Ramos (cell line): ENCODE measurements at regions not wholly inside any gene's neighbourhood (a gene's known extent, or its start where the extent isn't known, plus 50 kb on each side); places are given as distances from the start of the nearest gene placed in this dataset.
"Not testable (repeated sequence)": the region's sequence is repeated elsewhere in the genome, so short reads cannot be mapped to it uniquely, and the experiment has no call there.

Experiments used
- in situ Hi-C: fragments of 300-500 bp; cut with MboI; formaldehyde crosslinking; loops from one replicate; pipeline ENCODE4 v1.14.3; 2022; ENCODE audit warnings: low sequenced_read_pairs; ENCODE audit not compliant: unreplicated experiment

DNA sequence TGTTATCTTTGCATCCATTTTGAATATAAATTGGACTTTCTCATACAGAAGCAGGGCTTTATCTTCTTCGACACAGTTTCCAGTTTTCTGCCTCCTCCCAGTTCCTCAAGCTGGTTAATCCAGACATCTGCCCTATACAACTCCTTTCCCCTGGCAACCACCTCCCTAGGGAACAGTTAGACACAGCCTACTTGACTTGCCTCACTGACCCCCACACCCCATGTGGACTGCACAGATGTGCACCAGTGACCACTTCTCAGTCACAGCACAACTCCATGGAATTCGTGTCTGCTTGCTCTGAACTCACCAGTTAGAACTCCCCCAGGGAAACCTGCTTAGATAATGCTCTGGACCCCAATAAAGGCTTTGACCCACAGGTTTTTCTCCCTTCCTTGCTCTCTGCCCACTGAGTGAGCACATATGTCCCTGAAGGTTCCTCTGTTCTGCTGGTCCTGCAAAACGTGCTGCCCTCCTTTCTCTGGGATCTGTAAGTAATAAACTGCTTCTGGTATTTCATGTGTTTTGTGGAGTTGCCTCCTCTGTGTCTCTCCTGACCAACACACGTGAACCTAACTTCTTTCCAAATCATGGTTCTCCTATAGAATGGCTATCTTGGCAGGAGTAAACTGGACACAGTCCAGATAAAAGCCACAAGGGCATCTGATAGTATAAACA, 351.2 kb downstream of the CD83 start:
- in situ Hi-C loops = no loop called here

DNA sequence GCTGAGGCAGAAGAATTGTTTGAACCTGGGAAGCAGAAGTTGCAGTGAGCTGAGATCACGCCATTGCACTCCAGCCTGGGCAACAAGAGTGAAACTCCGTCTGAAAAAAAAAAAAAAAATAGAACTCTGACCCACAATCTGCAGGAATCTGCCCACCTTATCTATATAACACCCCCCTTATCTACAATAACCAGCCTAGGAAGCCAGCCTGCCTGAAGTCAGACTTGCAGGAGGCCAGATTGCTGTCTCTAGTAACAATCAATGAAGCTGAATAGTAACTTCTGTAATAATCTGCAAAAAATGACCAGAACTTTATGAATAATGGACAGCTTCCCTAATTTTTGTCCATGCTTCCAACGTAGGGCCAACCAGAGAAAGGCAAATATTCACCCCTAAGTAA, 352.5 kb downstream of the CD83 start:
- in situ Hi-C loops = no loop called here

DNA sequence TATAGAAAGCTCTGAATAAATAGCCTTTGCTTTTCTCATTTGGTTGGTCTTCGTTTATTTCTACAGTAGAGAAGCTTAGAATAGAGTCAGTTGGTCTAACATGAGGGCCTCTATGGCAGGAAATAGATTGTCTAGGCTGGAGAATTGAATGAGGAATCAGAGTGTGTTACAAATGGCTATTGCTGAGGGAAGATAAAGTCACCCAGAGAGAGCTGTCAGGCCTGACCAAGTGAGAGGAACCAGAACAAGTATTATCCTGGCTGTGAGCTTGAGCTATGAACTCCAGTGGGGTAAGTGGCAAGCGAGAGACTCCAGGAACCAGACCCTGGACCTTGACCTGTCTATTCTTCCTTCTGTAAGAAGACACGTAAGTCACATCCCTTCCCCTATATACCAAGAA, 353.1 kb downstream of the CD83 start:
- in situ Hi-C loops = no loop called here

DNA sequence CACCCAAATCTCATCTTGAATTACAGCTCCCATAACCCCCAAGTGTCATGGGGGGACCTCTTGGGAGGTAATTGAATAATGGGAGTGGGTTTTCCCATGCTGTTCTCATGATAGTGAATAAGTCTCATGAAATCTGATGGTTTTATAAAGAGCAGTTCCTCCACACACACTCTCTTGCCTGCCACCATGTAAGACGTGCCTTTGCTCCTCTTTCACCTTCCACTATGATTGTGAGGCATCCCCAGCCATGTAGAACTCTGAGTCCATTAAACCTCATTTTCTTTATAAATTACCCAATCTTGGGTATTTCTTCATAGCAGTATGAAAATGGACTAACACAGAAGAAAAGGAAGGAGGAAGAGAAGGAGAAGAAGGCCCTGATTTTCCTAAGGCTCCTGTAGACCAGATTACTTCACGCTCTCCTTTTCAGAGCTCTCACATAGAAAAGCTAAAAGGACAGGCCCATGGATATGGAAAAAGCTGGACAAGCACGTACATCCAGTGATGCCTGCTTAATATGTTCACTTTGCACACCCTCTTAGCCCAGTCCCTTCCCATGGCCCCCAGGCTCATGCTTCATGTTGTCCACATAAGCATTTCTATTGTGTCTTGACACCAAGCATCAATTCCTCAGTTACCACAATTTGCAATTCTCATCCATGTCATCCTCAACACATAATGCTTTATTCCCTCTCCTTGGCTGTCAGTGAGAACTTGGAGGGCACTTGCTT, 354.8 kb downstream of the CD83 start:
- in situ Hi-C loops = no loop called here

DNA sequence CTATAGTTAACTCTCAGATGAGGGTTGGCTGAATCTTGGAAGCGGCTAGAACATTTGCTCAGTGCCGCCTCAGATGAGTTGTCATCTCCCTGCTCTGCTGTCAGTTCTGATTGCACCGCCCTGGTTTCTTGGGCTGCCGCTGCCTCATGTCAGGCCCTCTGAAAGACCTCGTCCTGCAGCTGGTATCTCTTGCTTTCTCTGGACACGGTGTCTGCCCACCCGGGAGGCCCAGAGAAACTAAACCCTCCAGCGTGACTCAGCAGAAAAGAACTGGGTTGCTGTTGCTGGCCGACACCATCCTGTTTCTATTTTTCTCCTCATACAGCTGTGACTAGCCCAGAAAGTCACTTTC, 355.4 kb downstream of the CD83 start:
- in situ Hi-C loops = no loop called here

DNA sequence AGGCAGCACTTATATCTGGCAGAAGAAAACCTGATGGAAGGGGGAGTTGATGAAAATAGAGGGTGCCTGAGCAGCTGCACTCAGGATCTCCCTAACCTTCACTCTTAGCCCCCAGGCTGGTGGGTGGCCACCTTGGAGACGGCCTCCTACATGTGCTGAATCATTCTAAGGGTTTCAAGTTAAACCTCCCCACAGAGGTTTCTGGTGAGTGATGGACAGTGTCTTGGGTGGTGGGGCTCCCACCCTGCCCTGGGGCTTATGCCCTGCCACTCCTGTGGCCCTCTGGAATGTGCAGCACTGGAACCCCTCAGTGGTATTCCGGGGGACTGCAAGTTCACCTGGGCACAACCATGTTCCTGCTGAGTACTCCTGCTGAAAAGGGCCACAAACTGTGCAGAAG, 357.2 kb downstream of the CD83 start:
- in situ Hi-C loops = no loop called here

DNA sequence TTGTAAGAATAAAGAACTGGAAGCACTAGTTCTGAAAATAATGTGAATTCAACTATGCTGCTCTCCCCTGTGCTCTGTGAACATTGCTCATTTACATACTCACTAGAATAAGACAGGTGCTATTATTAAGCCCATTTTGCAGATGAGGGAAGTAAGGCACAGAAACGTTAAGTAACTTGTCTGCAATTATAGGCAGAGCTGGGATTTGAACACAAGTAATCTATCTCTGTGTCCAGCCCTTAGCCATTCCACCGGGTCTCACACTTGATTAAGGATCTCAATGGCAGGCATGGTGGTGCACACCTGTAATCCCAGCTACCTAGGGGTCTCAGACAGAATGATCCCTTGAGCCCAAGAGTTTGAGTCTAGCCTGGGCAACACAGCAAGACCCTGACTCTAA, 357.7 kb downstream of the CD83 start:
- in situ Hi-C loops = no loop called here

DNA sequence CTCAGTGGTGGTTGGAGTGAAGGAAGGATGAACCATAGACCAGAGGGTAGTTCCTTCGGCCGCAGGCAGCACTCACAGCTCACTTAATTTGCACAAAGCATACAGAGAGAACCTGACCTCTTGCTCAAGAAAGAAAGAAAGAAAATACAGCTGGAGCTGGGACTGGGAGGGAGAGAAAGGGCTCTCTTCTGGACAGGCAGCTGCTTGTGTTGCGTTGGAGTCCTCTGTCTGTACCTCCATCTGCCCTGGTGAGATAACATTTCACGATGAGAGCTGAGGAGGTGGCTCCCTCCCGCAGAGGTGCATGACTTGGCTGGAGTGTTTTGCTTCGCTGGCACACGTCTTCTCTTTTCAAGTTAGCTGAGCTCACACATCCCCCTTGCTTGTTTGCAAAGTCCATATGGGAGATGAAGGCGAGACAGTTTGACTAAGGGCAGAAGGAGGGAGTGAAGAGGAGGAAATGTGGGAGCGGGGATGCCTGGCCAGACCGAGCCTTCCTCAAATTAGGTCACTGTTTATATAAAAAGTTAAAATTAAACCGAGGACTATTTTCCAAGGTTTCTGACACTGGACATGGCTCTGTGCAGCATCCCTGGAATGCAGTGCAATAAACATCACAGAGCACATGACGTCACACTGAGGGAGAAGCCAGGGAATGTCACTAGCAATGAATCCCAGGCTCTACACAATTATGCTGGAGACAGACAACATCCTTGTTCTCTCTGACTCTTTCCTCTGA, 359.4 kb downstream of the CD83 start:
- in situ Hi-C loops = no loop called here

DNA sequence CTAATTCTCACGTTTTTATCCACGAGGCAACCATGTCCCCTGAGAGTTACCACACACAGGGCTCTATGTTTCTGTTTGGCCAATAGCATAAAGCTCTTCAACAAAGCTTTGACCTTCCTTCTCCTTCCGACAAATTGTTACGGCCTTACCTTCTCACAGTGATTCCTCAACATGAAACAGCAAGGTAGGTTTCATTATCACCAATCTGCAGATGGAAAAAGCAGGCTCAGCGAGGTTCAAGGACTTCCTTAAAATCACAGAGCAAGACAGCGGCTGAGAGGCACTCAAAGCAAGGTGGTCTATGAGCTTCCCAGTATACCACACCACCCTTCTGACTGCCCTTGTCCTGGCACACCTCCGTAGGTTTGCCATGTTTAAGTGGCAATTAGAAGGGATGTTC, 360.0 kb downstream of the CD83 start:
- in situ Hi-C loops = no loop called here

DNA sequence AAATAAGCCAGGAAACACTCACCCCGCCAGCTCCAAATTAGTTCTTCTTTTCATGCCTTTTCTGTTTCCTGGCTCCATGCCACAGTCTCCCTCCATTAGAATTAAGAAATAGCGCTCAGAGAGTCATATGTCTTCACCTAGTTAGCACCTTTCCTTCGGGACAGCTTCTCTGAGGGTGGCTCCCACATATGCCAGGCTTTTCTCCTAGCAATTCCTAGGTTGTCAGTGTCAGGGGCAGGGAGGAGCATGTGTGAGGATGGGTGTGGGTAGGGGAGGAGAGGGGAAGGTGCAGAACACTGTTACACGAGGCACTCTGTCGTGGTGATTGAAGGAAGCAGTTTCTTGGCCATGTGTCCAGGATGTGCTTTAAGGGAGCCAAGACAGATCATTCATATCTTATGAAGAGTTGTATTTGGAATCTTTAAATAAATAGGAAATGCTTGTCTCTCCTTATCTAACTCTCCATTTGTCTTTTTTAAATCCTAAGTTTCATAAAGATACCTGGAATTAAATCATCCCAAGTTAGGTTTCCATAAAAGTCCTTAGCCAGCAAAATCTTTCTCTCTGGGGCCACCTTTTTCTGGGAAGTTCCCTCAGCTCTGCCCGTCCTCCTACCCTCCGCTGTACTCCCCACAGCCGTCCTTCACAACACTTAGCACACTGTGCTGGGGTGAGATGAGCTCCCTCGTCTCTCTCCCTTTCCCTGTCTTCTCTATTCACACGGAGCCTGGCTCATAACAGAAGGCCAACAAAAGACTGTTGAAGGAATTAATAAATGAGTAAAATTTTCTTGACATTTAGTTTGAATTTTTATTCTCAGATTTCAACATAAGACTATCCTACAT, 361.0 kb downstream of the CD83 start:
- in situ Hi-C loops = no loop called here

DNA sequence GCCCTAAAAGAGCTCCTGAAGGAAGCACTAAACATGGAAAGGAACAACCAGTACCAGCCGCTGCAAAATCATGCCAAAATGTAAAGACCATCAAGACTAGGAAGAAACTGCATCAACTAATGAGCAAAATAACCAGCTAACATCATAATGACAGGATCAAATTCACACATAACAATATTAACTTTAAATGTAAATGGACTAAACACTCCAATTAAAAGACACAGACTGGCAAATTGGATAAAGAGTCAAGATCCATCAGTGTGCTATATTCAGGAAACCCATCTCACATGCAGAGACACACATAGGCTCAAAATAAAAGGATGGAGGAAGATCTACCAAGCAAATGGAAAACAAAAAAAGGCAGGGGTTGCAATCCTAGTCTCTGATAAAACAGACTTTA, 364.4 kb downstream of the CD83 start:
- in situ Hi-C loops = not testable (repeated sequence)

DNA sequence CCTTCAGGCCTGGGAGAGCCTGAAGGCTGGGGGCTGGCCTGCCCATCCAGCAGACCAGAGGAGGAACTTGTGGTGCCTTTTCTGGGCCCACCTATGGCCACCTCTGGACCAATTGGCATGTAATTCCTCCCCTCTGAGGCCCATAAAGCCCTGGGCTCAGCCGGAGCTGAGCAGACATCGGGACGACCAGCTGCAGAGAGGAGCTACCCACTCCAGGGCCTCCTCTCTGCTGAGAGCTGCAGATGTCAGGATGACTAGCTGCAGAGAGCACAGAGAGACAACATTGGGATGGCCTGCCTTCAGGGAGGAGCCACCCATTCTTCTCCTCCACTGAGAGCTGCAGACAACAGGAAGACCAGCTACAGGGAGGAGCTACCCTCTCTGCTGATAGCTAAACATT, 370.1 kb downstream of the CD83 start:
- in situ Hi-C loops = no loop called here

DNA sequence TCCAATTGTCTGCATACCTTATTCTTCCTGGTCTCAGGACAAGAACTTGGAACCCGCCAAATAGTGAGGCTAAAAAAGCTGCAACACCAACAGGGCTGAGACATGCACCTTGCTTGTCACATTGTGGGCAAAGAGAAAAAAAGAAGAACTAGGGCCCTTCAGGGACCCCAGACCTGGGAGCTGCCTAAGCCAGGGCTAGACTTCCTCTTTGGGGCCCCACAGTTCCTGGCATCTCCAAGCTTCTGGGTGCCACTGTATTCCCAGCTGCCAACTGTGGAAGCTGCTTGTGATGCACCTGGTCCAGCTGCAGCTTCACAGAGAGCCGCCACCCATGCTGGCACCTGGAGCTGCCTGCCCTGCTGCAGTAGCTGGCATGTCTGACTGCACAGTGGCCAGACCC, 370.6 kb downstream of the CD83 start:
- in situ Hi-C loops = no loop called here

DNA sequence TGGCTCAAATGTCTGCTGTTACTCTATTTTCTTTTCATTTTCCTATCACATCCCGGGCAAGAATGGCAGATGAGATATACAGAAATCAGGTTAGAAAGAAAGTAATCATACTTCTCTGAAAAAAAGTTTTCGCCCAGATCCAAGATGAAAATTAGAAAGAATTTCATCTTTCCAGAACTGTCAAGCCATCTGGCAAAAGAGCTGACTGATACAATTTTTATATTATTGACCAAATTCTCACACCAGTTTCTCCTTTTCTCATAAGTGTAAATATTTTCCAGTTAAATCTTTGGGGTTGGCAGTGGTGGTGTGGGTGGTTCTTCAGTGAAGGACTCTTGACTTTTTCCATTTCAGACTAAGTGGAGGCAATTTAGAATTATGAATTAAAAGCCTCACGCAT, 371.9 kb downstream of the CD83 start:
- in situ Hi-C loops = no loop called here

DNA sequence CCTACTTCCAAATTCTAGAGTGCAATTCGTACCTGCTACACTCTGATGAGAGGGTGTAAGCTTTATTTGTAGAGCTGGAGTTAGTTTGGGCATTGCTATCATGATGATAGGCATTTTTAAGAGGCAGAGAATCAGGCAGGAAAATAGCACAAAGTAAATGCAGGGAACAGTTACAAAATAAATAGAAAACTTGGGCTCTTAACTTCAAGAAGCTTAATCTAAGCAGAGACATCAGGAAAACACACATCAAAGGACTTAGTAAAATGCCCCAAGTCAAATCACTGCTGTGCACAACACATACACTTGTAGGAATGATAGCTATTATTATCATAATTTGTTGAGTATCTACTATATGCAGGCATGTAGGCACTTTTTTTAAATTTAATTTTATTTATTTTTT, 381.2 kb downstream of the CD83 start:
- in situ Hi-C loops = no loop called here

DNA sequence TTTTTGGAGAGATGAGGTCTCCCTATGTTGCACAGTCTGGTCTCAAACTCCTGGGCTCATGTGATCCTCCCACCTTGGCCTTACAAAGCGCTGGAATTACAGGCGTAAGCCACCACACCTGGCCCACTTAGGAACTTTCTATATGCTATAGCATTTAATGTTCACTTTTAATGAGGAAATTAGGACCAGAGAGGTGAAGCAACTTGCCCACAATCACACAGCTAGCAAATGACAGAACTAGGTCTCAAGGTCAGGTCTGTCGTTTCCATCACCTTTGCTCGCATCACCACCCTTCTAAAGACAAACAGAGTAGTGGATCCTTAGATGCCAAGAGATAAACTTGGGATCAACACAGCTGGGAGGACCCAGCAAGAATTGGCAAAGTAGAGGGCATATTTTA, 381.7 kb downstream of the CD83 start:
- in situ Hi-C loops = no loop called here

DNA sequence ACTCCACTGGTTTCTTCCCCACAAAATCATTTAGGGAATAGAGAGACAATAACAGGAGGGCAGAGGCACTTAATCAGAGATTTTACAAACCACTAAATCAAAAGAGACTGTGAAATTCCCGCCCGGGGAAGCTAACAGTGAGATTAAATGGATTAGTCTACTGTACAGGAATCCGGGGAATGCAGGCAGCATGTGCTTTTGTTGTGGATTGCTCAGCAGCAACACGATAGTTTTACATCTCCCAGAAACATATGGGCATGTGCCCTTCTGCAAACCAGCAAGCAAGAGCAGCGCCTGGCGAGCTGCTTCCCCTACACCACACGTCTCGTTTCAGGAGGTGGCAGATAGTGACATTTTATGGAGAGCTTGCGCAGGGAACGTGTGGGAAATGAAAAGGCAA, 382.3 kb downstream of the CD83 start:
- in situ Hi-C loops = no loop called here

DNA sequence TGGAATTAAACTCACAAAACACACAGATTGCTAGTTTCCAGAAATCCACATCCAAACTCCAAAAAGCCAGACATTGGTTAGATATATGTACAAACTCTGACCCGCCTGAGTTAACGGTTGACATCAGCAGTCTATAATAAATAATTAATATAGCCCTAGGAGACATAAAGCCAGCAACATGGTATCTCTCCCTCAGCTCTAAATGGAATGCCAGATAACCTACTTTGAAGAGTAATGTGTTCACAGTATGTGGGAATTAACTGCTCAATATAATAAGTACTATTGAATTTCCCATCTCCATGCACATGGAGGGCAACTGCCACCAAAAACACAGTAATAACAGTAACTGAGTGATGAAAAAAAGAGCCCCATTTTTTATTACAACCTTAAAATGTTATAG, 383.2 kb downstream of the CD83 start:
- in situ Hi-C loops = no loop called here

DNA sequence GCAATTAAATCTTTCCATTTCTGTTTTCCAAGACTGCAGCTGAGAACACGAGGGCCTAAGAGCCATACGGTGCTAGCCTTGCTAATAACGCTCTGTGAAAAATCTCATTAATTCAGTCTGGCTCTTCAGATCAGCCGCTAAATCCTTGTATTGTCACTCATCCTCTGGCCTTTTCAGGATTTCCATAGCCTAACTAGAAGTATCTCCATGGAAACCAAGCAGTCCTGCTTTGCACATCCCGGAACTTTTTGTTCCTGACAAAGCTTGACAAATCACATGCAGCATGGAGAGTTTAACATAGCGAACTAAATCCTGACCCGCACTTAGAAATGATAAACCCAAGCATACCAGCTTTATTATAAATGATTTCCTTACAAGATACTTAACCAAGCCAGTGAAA, 383.7 kb downstream of the CD83 start:
- in situ Hi-C loops = no loop called here

DNA sequence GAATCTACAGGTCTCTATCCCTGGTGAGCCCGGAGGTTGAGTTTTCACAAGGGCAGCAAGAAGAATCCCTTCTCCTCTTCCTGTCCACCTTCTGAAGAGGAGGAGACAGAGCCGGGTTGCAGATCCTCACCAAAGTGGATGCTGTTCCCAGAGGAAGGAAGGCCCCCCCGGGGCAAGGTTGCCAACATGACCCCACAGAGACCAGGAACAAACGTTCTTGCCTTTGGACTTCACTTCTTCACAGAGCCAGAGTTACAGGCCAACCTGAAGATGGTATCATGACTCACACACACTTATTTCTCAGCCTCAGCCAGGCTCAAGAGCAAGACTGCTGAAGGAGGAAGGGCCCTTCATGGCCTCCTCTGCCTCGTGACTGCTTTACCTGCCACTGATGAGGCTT, 384.3 kb downstream of the CD83 start:
- in situ Hi-C loops = no loop called here

DNA sequence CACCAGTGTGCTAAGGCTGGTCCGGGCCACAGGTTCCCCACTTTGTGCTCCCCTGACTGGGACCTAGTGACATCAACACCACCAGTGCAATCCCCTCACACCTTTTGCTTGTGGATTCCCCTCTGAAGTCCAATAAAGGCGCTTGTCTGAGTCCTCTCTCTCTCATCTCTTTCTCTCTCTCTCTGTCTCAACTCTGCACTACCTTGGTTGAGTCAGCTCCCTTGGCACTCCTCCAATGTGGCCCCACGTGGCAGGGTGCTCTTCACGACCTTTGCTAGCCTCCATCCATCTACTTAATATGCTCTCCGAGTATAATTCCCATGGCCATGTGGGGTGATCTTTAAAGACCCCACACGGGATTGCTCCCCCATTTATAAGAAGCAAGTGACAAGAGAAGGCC, 385.0 kb downstream of the CD83 start:
- in situ Hi-C loops = no loop called here
